HG03139 (cell line): ENCODE measurements at regions not wholly inside any gene's neighbourhood (a gene's known extent, or its start where the extent isn't known, plus 50 kb on each side); places are given as distances from the start of the nearest gene placed in this dataset.

Experiments used
- ATAC-seq: cut with Tn5 transposase; IDR thresholded peaks from one replicate; pipeline ENCODE4 v1.9.1; 2021; ENCODE audit not compliant: unreplicated experiment

DNA sequence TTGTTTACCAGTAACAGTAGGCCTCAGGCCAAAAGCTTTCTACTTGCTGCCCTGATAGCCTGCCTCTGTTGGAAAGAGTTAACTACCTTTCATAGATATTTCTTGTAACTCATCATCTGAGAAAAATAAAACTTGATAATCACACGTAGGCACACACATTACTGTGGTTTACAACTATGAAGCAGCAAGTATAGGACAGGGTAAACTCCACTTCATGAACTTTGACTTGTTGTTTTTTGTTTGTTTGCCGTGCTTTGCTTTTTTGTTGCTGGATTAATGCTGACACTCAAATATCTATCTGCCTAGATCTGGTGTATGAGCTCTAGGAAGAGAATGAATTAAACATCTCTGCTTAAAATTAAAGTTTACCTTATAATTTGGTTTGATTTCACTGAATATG lies 924.7 kb upstream of the ADGRL2 start:
- no peak for ATAC-seq

DNA sequence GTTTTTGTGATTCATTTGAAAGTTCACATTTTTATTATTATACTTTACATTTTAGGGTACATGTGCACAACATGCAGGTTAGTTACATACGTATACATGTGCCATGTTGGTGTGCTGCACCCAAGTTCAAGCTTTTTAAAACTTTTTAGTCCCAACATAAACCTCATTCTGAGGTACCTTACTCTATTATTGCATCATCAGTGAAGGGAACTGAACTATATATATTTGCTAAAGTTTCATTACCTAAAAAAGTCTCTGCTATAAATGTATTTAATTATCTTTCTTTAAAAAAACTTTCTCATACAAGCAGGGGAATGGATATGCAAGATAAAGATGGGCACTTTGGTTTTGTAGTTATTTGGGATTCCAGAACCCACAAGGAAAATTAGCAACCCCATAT lies 931.4 kb upstream of the ADGRL2 start:
- no peak for ATAC-seq

DNA sequence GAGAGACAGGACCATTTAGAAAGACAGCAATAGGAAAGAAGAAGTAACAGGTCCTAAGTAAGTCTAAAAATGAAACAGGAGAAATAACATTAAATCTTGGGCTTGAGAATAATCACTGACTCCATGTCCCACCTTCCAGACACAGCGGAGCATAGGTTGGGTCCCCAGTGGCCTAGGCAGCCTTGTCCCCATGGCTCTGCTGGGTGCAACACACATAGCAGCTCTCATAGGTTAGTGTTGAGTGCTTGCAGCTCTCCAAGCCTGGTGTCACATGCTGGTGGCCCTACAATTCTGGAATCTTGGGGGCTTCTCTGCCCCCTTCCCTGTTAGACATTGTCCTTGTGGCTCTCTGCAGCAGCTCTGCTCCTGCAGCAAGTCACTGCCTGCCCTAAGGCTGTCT lies 952.8 kb upstream of the ADGRL2 start:
- no peak for ATAC-seq

DNA sequence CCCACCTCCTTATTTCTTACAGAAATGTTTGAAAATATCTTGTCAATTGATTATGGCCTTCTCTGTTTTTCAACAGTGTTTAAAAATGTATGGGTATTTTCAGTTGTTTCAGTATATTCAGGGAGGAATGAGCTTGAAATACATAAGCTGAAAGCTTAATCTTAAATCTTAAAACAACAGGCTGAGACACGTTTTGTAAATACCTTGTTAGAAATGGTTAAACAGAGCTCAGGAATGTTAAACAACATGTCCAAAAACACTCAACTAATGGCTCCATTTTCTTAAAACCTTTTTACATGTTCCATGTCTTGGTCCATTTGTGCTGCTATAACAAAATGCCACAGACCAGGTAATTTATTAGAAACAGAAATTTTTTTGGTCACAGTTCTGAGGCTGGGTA lies 953.8 kb upstream of the ADGRL2 start:
- ATAC-seq = no peak

DNA sequence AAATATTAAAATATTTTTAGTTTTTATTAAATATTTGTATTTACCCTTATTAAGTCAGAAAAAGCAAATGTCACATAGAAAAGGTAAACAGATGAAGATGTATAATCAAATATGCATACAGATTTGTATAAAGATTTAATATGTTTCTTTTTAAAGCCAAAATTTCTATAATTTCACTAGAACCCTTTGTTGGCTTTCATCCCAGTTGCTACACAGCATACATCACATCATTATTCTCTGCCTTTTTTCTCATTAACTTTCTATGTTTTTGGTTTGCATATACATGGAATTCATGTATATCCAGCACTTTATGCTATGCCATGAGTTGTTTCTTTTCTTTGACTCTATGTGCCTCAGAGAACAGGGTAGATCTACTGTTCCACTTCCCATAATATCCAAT lies 957.9 kb upstream of the ADGRL2 start:
- no peak for ATAC-seq

DNA sequence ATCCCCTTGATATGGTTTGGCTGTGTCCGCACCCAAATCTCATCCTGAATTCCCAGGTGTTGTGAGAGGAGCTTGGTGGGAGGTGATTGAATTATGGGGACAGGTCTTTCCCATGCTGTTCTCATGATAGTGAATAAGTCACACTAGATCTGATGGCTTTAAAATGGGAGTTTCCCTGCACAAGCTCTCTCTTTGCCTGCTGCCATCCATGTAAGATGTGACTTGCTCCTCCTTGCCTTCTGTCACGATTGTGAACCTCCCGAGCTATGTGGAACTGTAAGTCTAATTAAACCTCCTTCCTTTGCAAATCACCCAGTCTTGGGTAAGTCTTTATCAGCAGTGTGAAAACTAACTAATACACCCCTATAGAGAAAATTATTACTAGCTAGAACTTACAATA lies 959.5 kb upstream of the ADGRL2 start:
- no peak for ATAC-seq

DNA sequence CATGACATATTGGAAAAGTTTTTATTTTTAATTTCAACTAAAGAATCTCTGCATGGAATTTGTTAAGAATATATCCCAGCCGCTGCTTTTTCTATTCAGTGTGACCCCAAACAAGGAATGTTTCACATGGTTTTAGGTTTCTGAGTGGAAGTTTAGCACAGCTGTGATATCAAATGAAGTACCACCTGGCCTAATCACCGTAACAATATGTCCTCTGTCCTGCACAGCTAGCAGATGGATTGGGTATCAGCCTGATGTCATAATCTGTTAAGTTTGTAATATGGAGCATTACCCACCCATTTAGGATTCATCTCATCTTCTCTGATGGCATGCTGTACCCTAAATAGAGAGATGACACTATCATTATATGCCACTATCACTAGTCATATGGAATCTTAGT lies 963.7 kb upstream of the ADGRL2 start:
- ATAC-seq = no peak

DNA sequence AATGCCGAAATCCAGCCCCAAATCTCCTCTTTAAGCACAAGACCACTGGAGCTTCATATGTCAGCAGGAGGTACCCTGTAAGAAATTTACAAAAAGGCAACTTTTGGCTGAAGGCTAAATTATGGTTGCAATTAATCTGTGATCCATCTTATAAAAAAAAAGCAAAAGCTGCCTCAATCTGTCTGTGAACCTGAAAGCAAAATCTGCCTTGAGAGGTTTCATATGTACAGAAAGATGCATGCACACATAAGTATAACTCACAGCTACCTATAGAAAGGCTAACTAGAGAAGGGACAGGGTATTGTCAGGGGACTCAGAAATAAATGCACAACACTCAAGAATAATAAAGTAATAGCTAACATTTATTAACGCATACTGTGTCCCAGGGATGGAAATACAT lies 964.2 kb upstream of the ADGRL2 start:
- no peak for ATAC-seq

DNA sequence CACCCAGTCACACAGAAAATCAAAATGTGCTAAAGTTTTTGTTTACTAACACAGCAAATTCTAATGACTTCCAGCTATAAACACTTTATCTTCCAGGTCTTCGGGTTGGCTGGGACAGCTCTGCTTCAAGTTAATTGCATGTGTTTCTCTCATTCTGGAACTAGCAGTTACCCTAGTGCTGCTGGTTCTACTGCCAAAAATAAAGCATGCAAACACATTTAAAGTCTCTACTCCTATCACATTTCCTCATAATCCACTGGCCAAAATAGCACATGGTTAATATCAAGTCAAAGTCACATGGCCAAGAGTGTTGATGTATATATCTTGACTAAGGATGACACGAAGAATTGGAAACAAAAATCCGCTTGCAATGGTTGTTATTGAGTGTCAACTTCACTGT lies 973.1 kb upstream of the ADGRL2 start:
- ATAC-seq = no peak

DNA sequence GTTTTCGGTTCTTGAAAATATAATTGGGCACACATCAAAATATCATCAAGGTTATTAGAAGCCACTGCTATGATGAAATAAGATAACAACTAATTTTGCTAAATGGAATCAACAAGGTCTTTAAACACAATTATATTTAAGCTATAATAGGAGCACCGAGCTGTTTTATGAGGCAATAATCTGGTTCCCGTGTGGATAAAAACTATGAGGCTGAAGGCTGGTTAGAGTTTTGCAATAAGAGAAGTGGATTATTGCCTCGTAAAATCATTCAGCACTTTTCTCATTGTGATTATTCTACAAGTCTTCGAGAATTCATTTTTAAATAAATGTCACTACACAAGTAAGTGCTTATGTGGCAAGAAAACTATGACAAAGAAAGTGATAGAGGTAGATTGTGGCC lies 975.7 kb upstream of the ADGRL2 start:
- ATAC-seq = no peak

DNA sequence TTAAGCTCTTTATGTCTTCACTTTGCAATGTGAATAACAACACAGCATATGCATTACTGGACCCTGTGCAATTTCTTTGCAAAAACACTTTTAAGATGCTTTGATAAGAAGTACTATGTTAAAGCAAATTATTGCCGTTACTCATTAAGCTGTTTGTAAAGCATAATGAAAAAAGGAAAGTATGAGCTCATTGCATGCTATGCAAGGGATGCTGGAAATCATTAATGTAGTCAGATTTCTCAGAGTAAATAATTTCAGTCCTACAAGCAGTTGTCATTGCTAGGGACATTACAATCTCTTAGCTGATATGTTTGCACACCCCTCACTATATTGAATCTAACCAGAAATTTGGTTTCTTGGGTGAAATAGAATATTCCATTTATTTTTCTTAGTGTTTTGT lies 982.5 kb upstream of the ADGRL2 start:
- no peak for ATAC-seq

DNA sequence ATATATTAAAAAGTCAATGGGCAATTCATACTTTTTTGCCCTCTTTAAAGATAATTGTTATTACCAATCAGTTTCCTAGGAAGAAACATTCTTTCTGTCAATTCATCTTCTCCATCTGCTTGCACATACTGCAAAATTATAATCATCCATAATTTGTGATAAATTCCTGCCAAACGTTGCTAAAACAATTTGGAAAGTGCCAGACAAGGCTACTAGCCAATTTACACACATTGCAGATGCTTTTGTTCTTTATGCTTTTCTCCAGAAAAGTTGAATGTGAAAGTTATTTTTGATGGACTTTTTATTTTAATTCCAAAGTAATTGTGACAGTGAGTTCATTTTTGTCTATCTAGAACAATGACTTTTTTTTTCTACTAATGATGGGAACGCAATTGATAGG lies 992.8 kb upstream of the ADGRL2 start:
- ATAC-seq = no peak

DNA sequence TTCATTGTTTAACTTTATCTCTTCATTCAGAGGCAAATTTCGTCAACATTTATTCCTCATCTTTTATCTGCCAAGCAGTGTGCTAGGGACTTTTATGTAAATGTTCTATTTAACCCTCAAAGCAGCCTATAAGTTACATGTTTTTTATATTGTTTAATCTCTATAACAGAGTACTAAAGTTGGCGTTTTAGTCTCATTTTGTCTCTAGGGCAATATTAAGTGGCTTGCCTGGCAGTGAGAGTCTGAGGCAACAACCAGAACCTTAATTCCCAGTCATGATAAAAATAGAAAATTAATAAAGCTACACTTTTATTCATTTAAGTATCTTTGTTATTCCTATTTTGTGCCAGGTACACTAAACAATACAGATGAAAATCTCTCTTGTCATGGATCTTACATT lies 994.3 kb upstream of the ADGRL2 start:
- no peak for ATAC-seq

DNA sequence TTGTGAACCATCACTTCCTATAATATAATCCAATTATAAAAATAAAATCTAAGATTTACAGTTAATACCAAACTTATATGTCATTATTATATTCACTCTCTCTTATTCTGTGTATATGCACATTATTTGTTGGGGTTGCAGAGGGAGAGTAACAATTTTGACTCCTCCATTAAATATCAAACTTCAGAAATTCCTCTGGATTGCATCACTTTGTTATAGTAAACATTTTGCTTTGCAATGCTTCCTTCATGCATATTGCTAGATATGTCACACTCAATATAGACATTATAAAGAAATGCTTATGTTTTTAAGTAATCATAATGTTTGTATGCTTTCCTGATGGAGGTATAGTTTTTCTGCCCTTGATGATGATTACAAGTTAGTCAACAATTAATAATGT lies 999.0 kb upstream of the ADGRL2 start:
- no peak for ATAC-seq

DNA sequence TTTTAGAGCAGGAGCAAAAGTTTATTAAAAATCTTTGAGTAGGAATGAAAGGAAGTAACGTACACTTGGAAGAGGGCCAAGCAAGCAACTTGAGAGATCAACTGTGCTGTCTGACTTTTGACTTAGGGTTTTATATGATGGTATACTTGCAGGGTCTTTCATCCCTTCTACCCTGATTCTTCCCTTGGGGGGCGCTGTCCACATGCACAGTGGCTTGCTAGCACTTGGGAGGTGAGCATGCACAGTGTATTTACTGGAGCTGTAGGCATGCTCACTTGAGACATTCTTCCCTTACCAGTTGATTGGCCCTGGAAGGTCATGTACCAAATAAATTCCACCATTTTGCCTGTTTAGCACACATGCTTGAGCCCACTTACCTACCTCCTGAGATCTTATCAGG lies 1001.3 kb upstream of the ADGRL2 start:
- no peak for ATAC-seq

DNA sequence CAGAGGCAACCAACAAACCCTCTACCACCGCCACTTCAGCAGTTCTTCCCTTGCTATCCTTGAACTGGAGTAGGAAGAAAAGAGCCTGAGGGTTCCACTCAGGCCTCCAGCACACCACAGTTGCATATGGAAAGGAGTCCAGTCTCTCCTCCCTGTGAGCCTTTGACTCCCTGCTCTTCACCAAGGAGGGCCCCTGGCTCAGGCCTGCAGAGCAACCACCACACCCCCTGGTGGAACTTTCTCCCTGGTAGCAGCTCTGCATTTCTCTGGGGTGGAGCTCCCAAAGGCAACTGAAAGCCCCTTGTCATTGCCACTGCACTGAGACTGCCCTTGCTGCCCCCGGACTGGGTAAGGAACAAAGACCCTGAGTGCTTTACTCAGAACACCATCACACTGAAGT lies 1021.5 kb upstream of the ADGRL2 start:
- no peak for ATAC-seq

DNA sequence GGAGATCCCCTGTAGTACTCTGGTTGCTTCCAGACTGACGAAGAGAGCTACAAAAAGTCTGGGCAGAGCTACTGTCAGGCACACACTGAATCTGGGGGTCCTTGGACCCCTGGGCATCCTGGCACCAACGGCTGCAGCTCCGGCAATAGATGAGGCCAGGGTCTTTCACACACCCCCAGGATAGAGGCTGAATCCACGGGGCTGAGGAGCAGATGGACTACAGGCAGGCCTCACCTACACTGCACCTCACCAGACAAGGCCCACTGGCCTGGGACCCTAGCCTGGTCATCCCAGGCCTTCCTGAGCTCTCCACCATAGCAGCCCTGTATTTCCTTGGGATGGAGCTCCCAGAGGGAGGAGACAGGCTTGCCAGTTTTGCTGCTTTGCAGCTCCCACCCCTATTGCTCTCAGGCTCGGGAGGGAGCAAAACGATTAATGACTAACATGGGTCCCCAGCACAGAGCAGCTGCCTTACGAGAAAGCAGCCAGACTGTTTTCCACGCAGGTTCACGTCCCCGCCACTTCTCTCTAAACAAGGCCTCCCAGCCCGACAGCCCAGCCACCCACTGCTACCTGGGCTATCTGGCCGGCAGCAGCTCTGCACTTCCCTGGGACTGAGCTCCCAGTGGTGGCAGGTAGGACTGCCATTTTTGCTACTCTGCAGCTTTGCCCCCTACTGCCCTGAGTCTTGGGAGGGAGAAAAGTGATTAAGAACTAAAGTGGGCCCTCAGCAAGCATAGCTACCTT lies 1022.5 kb upstream of the ADGRL2 start:
- ATAC-seq = no peak

DNA sequence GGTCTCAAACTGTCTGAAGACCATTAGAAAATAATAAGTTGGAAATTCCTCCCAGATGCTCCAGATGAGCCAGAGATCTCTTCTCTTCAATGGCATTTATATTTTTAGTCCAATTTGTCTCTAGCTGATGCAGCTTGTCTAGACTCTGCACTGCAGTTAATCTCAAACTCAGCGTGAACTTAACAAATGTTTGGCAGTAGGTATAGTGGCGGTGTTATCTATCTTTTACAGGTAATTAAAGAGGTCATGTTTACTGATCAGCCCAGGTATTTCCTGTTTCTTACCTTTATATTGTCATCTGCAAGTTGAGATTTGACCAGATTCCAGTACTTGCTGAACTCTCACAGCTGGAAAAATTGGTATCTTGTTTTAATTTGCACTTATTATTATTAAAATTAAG lies 1024.5 kb upstream of the ADGRL2 start:
- no peak for ATAC-seq

DNA sequence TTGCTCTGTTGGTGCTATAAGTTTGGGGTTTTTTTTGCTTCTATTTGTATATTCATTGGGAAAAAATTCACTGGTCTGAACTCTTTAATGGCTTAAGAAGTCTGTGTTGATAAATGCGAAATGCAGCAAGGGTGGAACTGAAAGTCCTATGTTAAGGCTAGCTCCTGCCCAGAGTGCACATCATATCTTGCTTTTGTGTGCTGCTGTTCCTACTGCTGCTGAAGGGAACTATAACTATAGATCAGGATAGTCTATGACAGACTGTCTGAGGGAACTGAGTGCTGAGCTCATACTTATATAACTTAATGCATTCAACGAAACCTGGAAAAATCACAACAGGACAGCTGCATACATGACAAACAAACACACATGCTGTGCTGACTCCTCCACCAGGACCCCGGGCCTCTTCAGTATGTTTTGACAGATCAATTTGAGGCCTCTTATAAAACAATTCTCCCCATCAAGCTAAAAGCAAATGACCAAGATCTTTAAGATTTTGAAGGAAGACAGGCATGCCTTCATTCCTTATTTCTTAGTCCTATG lies 1031.5 kb upstream of the ADGRL2 start:
- no peak for ATAC-seq

DNA sequence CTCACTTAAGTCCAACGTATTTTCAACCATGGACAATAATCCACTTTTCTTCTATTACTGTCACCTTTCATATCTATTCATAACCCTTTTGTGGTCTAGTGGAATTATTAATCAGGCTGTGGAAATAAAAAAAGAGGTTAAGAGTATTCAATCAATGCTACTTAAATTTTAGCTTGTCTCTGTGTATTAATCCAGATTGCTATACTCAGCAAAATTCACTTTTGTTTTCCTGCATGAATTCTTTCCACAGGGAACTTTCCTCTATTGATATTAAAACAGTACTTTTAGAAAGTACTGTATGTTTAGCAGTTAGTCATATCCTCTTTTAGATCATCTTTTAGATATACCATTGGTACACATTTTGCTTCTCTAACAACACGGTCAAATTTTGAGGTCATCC lies 1033.0 kb upstream of the ADGRL2 start:
- ATAC-seq = no peak

DNA sequence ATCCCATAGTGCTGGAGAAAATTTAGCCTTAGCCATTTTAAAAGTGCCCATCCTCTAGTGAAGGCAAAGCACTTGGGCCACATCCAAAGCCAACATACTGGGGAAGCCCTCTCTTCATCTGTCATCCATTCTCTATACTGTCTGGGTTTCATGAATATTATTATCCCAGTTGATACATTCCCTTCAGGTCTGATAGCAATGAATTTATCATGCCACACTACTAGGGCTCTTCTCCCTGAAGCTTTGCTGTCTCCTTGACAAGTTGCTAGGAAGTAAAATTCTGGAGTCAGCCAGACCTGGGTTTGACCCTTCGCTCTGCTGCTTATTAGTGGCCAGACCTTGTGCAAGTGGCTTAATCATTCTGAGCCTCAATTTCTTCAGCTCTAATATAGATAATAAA lies 1041.4 kb upstream of the ADGRL2 start:
- no peak for ATAC-seq

DNA sequence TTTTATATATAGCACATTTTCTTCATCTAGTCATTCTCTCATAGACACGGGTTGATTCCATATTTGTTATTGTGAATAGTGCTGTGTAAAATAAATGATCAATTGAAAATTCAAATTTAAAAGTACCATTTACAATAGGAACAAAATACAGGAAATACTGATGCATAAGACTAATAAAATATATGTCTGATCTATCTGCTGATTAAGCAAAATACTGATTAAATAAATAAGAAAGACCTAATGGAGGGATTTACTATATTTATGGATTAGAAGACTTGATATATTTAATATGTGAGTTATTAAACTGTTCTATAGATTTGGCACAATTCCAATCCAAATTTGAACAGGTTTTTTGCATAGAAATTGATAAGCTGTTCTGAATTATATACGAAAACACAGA lies 1044.8 kb upstream of the ADGRL2 start:
- no peak for ATAC-seq

DNA sequence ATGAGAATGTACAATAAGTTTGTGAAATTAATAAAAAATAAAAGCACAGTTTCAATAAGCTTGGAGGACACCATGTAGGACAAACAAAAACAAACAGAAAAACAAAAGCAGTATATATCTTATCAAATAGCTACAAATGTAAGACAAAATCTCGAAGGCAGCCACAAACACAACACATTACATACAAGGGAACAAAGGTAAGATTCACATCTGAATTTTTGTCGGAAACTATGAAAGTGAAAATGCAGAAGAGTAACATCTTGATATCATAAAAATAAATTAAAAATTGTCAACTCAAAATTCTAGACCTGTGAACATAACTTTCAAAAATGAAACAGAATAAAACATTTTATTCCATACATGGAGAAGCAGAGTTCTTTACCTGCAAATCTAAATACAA lies 1049.5 kb upstream of the ADGRL2 start:
- no peak for ATAC-seq
